GM18508 (cell line): ENCODE measurements at regions not wholly inside any gene's neighbourhood (a gene's known extent, or its start where the extent isn't known, plus 50 kb on each side); places are given as distances from the start of the nearest gene placed in this dataset.
"Not testable (repeated sequence)": the region's sequence is repeated elsewhere in the genome, so short reads cannot be mapped to it uniquely, and the experiment has no call there.

ENCODE experiments used
- ATAC-seq: cut with Tn5 transposase; IDR thresholded peaks from one replicate; pipeline ENCODE4 v1.9.1; 2021; ENCODE audit warnings: moderate number of reproducible peaks; ENCODE audit not compliant: insufficient read depth, unreplicated experiment

DNA sequence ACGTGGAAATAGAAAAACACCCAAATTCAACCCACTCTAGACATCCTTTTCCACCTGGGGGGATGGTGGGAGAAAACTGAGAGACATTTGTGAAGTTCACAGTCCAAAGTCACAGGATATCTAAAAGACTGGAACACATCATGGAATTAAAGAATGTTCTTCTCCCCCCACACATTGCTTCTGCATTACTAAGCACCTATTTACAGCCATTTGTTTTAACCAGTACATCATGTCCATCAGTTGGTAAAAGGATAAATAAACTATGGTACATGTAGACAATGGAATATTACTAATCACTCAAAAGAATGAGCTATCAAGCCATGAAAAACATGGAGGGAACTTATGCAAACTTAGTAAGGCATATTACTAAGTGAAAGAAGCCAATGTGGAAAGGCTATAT, 185.5 kb upstream of the ANXA10 start:
- ATAC-seq = no peak

DNA sequence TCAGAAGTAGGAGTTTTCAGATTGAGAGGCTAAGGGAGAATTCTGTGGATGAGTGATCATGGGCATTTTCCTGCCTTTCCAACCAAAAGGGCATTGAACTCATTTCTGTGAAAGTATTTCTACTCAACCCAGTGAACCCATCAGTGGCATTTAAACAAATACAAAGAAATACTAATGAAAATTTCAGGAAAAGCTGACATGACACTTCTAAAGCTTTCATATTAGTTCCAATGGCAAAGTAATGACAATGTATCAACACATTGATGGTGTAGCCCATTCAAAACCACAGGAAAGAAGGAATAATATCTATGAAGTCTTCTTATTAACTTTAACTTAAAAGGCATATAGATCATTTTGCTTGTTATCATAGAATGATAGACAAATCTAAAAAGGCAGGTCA, 183.5 kb upstream of the ANXA10 start:
- no peak for ATAC-seq

DNA sequence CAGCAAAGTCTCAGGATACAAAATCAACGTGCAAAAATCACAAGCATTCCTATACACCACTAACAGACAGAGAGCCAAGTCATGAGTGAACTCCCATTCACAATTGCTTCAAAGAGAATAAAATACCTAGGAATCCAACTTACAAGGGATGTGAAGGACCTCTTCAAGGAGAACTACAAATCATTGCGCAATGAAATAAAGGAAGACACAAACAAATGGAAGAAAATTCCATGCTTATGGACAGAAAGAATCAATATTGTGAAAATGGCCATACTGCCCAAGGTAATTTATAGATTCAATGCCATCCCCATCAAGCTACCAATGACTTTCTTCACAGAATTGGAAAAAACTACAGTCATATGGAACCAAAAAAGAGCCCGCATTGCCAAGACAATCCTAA, 179.8 kb upstream of the ANXA10 start:
- ATAC-seq = not testable (repeated sequence)

GRCh38 chr4:167918077-167918476, 174.3 kb upstream of the ANXA10 start:
- no peak for ATAC-seq

DNA sequence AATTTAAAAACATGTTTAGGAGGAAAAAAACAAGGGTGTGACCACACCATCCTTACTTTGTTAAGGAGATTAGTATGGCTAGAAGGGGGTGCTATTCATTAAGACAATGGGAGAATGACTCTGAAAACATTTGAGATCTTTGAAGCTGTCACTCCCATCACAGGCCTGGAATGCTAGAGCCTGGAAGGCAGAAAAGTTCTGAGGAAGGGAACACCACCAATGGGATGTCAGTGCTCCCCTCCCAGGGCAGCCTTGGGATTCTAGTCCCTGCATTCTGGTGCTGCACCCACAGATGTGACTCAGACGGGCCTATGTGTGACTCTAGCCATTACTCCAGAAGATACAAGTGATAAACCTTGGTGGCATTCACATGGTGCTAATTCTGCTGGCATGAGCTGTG, 162.2 kb upstream of the ANXA10 start:
- no peak for ATAC-seq

DNA sequence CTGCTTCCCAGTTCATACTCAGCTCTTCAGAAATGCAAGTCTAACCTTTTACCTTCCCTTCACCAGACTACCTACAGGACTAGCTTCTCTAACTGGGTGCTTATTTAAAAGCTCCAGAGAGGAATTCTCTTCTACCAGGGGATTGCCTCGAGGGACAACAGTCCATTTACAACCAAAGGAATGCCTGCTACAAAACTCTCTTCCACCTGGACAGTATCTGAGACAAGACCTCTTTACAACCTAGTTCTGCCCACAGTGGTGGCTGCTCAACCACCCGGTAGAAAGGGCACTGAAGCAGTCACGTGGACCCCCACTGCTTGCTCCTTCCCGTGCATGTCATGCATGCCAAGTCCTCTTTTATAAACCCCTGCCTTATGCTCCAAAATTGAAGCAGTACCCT, 158.1 kb upstream of the ANXA10 start:
- no peak for ATAC-seq

DNA sequence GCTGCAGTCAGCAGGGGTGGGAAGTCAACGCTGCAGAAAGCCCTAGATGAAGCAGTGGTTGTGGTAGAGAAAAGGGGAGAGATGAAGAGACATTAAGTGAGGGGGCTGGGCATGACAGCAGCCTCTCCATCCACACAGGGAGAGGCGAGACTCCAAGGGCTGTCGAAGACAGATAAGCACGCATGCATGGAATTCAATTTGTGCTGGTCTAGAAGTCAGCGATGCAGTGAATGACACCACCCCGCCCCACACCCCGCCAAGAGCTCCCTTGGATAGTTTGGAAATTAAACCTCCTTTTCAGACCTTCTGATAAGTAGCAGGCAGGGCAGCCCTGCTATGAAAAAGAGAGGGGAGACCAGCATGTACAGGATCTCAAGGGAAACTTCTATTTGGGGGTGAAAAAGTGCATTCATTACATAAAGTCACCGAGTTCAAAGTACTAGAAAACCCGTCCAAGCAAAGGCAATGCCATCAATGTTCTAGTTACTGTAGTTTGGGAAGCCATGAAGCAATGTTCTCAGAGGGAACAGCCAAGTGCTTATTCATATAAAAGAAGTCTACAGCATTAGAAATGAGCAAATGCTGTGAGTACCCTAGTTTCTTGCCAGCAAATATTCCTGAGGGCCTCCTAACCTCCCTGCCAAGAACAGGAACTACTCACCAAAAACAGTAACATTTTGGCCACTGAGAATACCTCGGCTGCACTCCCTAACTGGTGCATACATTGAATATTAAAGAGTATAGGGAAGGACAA, 152.3 kb upstream of the ANXA10 start:
- ATAC-seq = no peak

GRCh38 chr4:167943872-167944505, 148.3 kb upstream of the ANXA10 start:
- no peak for ATAC-seq

DNA sequence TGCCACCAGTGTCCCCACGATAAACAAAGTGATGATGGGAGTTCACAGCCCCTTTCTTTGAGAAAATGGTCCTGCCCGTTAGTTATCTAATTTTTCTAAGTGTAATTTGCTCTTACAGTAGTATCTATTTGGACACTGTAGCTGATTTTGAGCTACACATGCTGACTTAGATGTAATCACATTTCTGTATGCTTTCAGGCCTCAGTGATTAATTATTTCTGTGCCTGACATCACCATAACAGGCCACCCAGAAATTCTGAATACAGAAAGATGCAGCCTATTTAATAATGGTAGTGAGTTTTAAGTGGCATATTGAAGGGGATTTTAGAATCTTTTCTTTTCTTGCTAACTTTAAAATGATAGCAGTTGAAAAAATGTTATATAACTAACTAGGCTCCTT, 147.6 kb upstream of the ANXA10 start:
- no peak for ATAC-seq

- no peak for ATAC-seq
Observed at GRCh38 chr4:167955006-167955405, 137.3 kb upstream of the ANXA10 start.

- ATAC-seq = no peak
Observed at GRCh38 chr4:167956676-167957075, 135.7 kb upstream of the ANXA10 start.

DNA sequence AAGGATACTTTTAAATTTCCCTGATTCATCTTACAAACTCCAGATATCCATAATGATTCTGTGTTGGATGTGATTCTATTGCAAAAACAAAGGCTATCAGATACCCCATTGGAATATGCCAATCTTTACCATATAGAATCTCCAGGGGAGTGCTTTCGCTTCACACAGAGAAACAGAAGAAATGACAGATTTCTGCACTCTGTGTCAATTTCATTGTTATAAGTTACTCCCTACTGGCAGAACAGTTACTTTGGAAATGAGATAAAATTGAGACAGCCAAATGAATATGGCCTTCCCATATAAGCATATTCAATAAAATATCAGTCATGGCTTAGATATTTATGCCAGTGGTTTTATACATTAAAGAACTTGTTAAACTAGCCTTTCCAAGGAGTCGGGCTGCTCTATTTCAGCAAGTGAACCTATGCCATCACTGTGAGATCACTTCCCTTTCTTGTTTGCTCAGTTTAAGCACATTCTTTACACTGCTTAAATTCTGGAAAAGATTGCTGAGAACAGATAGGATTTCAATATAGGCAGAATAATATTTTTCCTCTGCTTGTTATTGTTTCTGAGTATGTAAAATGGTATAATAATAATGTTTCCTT, 127.5 kb upstream of the ANXA10 start:
- ATAC-seq = no peak

DNA sequence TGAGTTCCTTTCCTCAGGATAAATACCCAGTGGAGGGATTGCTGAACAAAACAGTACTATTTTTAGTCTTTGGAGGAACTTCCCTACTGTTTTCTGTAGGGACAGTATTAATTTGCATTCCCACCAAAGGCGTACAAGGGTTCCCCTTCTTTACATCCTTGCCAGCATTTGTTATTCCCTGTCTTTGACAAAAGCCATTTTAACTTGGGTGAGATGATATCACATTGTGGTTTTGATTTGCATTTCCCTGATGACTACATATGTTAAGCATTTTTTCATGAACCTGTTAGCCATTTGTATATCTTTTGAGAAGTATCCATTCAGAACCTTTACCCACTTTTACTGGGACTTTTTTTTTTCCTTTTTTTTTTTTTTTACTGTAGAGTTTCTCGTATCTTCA, 126.2 kb upstream of the ANXA10 start:
- ATAC-seq = no peak

- no peak for ATAC-seq
Observed at GRCh38 chr4:167973513-167973912, 118.8 kb upstream of the ANXA10 start.

GRCh38 chr4:167985565-167985964, 106.8 kb upstream of the ANXA10 start:
- ATAC-seq = no peak

DNA sequence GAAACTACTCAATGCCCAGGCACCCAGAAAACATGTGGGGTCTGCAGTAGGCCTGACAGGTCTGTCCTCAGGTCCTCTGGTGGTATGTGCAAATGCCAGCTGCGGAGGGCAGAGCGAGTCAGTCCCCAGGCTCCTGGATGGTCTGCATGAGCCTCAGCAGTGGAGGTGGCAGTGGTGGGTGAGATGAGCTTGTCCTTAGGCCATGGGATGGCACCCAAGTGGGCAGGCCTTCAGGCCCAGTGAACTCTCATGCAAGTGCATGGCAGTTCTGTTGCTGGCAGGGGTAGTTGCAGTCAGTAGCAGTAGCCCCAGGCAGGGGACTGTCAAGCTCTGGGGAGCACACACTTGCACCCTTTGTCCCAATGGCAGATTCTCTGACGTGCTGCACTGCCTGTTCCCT, 106.3 kb upstream of the ANXA10 start:
- no peak for ATAC-seq

DNA sequence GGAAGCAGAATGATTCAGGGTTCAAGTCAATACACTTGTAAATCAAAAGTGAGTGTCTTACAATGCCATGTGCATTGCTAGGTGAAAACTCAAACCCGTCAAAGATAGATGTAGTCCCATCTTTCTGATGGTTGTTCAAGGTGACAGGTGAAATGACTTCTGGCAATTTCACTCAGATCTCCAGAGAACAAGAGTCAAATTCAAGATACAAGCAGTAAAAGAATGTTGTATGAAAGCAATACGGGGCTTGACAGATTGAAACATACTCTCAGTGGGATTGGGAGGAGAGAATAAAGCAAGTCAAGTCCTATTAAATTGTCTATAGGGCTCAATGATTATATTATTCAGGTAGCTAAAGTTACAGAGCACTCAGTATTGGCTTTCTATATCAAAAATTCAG, 105.1 kb upstream of the ANXA10 start:
- no peak for ATAC-seq

DNA sequence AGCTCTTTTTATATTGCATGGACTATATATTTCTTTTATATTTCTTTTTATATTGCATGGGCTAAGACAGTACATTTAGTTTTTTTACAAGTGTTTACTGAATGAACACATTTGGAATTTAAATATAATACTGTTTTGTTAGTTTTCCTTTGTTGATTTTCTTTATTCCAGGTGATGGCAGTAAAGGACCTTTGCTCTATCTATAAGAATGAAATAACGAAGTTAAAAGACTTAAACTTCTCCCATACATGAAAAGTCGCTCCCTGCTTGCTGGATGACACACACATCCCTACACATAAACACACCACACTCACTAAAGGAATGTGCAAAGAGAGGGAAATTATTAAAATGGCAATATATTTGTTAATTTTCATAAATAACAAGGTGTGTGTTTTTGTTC, 102.5 kb upstream of the ANXA10 start:
- no peak for ATAC-seq

DNA sequence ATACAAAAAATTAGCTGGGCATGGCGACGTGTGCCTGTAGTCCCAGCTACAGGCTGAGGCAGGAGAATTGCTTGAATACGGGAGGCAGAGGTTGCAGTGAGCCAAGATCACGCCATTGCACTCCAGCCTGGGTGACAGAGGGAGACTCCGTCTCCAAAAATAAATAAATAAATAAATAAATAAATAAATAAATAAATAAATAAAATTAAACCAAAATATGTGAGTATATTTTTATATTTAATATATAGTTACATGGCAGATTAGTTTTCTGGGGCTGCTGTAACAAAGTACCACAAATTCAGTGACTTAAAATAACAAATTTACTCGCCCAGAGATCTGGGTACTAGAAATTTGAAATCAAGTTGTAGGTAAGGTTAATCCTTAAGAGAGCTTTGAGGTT, 84.2 kb upstream of the ANXA10 start:
- not testable (repeated sequence) for ATAC-seq

- no peak for ATAC-seq
Observed at GRCh38 chr4:168019019-168019651, 73.2 kb upstream of the ANXA10 start.

- ATAC-seq = no peak
Observed at GRCh38 chr4:168019921-168020320, 72.4 kb upstream of the ANXA10 start.
